OCI-M1 (cell line): ENCODE measurements at regions not wholly inside any gene's neighbourhood (a gene's known extent, or its start where the extent isn't known, plus 50 kb on each side); places are given as distances from the start of the nearest gene placed in this dataset.
A peak's percentile ranks its signal among the peaks of the same experiment; 100 is the strongest.
"Not testable (repeated sequence)": the region's sequence is repeated elsewhere in the genome, so short reads cannot be mapped to it uniquely, and the experiment has no call there.

Experiments
- DNase-seq: peaks from one replicate; lab custom pipeline; 2025; lab: John Stamatoyannopoulos, UW

GRCh38 chr6:14999106-14999505 lies 246.8 kb upstream of the JARID2 start:
- DNase-seq: no peak

DNA sequence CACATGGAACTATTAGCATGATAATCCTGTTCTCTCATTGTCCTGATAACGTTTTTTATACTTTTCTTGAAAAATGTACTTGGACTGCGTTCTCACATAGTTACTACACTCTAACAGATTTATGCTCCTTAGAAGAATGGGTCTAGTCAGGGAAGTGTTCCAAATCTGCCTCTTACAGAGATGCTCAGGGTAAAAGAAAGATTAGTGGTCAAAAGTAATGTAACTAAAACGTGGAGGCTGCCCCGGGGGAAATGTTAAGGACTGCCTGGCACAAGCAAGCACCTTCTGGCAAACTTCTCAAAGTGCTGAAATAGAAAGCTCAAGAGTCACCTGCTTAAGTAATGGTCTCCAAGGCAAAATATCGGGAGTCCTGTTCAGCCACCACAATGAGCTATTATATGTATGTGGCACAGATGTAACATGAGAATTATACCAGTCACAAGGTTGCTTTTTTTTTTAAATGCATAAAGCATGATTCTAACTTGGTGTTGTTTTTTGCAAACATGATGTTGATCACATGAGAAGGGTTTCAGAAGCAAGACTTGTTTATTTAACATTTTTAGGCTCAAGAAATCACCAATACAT lies 244.5 kb upstream of the JARID2 start:
- no peak for DNase-seq

DNA sequence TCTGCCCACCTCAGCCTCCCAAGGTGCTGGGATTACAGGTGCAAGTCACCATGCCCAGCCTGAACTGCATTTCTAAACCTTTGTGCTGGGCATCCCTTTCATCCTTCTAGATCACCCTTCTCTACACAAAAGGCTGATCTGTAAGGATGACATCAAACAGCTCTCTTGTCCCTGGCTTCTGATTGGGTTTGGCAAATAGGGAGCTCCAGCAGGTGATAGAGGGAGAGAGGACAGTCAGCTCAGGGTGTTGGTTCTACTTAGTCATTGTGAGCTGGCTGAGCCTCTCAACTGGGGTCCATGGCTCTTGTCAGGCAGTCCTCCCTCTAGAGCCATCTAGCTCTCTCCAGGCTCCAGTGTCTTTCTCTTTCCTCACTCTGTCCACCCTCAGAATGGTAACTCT lies 237.6 kb upstream of the JARID2 start:
- DNase-seq: no peak

- DNase-seq: no peak
Measured at GRCh38 chr6:15014958-15015357, 230.9 kb upstream of the JARID2 start.

DNA sequence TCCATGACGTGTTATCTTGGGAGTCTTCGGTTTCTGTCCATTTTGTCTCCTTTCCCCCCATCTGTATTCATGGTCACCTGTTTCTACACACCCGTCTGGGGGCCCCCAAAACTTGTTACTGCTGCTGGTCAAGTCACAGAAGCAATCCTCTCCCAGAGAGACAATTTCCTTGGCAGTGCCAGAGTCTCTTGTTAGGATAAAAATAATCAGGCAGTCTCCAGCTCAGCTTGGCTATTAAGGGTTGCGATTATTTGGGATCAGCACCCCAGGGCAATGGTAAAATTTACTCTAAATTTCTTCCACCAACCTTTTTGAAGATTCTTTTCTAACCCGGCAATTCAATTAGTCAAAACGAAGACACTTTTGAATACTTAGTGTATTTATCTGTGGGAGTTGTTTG lies 229.1 kb upstream of the JARID2 start:
- DNase-seq: no peak

GRCh38 chr6:15017261-15017660 lies 228.6 kb upstream of the JARID2 start:
- DNase-seq: peak; percentile 89

- DNase-seq: no peak
Measured at GRCh38 chr6:15017803-15018202, 228.1 kb upstream of the JARID2 start.

DNA sequence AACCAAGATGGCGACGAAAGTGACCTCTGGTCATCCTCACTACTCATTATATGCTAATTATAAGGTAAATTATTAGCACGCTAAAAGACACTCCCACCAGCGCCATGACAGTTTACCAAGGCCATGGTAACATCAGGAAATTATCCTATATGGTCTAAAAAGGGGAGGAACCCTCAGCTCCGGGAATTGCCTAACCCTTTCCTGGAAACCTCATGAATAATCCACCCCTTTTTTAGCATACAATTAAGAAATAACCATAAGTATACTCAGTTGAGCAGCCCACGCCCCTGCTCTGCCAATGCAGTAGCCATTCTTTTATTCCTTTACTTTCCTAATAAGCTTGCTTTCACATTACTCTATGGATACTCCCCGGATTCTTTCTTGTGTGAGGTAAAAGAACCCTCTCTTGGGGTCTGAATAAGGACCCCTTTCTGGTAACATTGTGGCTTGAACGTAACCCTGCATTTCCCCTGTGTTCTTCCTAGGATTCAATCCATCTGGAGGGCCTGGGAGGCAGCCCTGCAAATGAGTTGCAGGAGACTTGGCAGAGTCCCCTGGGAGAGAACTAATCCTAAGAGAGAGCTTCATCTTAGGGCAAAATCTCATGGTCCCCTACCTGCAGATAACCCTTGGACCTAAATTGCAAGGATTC lies 225.6 kb upstream of the JARID2 start:
- DNase-seq: peak; percentile 23

GRCh38 chr6:15021074-15021473 lies 224.8 kb upstream of the JARID2 start:
- DNase-seq: no peak

GRCh38 chr6:15023018-15023417 lies 222.9 kb upstream of the JARID2 start:
- not testable (repeated sequence) for DNase-seq

- no peak for DNase-seq
Measured at GRCh38 chr6:15023448-15023847, 222.4 kb upstream of the JARID2 start.

- DNase-seq: no peak
Measured at GRCh38 chr6:15025446-15025845, 220.4 kb upstream of the JARID2 start.

- no peak for DNase-seq
Measured at GRCh38 chr6:15026832-15027231, 219.0 kb upstream of the JARID2 start.

GRCh38 chr6:15027472-15027871 lies 218.4 kb upstream of the JARID2 start:
- DNase-seq: no peak

DNA sequence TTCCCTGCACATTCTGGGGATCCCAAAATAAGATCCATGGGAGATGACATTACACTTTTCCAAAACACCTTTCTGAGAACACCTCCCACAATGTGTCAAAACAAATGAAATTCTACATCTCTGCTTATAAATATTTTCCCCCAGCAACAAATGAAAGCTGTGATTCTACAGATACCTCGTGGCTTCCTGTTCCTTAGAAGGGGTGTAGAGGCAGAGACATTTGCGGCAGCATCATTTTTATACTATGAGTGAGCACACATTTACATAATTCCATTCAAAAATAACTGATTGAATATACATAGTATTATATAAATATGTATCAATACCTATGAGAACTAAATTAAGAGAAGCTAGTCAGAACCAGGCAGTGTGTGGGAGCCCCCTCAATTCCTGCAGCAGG lies 213.9 kb upstream of the JARID2 start:
- DNase-seq: no peak

GRCh38 chr6:15033850-15034203 lies 212.0 kb upstream of the JARID2 start:
- no peak for DNase-seq

- peak; percentile 93 for DNase-seq
Measured at GRCh38 chr6:15036690-15037245, 209.1 kb upstream of the JARID2 start.

- no peak for DNase-seq
Measured at GRCh38 chr6:15037253-15037652, 208.6 kb upstream of the JARID2 start.

DNA sequence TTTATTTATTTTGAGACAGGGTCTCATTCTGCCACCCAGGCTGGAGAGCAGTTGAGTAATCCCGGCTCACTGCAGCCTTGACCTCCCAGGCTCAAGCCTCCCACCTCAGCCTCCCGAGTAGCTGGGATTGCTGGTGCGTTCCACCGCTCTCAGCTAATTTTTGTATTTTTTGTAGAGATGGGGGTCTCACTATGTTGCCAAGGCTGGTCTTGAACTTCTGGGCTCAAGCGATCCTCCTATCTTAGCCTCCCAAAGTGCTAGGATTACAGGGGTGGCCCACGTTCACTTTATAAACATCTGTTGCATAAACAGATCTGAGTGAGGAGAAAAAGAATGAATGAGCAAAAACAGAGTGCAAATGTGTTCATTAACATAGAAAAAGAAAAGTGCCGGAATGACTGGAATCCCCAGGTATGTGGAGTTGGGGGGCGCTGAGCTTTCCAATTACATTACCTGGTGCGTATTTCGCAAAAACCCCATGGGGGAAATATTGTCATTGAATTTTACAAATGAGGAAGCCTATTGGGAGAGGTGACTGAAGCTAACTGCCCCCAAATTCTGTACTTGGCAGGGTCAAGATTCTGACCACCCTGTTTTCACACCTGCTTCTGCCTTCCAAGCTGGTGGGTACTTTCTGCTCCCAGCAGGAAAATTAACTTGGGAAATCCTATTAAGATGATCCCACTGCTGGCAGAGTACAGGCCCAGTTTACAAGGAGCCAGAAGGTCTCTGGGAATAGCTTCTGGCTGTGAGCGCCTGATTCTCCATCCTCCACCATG lies 207.7 kb upstream of the JARID2 start:
- DNase-seq: no peak

DNA sequence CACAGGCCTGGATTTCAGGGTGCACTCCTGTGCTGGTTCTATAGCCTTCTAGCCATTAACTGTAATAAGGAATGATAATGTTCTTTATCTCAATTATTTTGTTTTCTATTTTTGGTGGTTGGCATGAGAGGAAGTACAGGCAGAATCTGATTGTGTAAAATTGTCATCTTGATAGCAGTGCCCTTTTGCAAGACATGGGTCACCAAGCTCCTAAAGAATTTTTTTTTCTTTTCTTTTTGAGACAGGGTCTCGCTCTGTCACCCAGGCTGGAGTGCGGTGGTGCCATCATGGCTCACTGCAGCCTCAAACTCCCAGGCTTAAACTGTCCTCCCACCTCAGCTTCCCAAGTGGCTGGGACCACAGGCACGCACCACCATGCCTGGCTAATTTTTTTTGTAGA lies 206.7 kb upstream of the JARID2 start:
- no peak for DNase-seq

DNA sequence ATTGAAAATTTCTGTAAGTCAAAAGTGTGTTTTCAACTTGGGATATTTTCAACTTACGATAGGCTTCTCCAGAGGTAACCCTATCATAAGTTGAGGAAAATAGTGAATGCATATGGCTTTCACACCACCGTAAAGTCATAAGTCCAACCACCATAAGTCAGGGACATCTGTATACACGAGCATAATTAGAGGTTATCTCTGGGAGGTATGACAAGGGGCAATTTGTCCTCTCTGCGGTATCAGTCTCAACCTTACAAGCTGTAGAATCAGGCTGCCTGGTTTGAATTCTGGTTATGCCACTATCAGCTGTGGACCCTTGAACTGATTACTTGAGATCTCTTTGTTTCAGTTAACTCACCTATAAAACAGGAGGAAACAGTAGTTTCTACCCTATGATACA lies 202.9 kb upstream of the JARID2 start:
- DNase-seq: no peak

GRCh38 chr6:15044146-15044882 lies 201.6 kb upstream of the JARID2 start:
- DNase-seq: no peak
